Mesothelial cell of epicardium (in vitro differentiated cells): ENCODE measurements at regions not wholly inside any gene's neighbourhood (a gene's known extent, or its start where the extent isn't known, plus 50 kb on each side); places are given as distances from the start of the nearest gene placed in this dataset.

Experiments used
- DNase-seq, 2 experiments: peaks; one replicate each; pipeline ENCODE4 v3.0.0; 2021; ENCODE audit warnings: low spot score in 2 of 2; ENCODE audit not compliant: unreplicated experiment in 2 of 2
- H3K27ac Mint-ChIP-seq: 2 replicates; pipeline ENCODE4 v1.8.0; 2021; ENCODE audit warnings: mixed read lengths
- H3K27me3 Mint-ChIP-seq: 2 replicates; pipeline ENCODE4 v1.8.0; 2021; ENCODE audit warnings: low read depth, mixed read lengths
- H3K36me3 Mint-ChIP-seq: 2 replicates; pipeline ENCODE4 v1.8.0; 2021; ENCODE audit warnings: mixed read lengths
- H3K4me1 Mint-ChIP-seq: 2 replicates; pipeline ENCODE4 v1.8.0; 2021; ENCODE audit warnings: mixed read lengths
- H3K4me3 Mint-ChIP-seq: 2 replicates; pipeline ENCODE4 v1.8.0; 2021; ENCODE audit warnings: mild to moderate bottlenecking, moderate library complexity, mixed read lengths
- H3K9me3 Mint-ChIP-seq: 2 replicates; pipeline ENCODE4 v1.8.0; 2021; ENCODE audit warnings: mixed read lengths
- TF ChIP-seq, protein P1 (sequence below): fragments of 200-600 bp; sonication (generic); IDR thresholded peaks from one replicate; pipeline ENCODE4 v1.5.0; 2021; ENCODE audit warnings: antibody characterized with exemption; ENCODE audit not compliant: unreplicated experiment

DNA sequence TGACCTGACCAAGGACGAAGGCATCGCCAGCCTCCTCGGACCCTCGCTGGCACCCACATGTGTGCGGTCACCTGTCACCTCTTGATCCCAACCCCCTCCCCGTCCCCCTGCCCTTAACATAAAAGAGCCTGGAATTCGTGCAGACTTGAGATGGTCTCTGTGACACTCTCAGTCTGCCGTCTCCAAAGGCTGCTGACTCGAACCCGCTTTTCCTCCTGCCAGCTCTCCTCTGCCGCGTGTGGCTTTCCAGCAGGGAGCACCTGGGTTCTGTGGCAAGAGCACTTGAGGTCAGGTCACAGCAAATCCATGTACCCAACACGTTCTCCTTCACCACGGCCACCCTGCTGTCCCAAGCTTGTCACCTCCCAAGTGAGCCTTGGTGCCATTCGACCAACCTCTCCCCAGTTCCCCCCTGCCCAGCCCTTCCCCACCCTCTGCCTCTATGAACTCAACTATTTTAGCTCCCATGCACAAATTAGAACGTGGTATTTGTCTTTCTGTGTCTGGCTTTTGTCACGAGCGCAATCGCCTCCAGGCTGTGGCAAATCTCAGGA, 207.6 kb downstream of the BRD1 start:
- Mint-ChIP-seq H3K27me3 (peaks cover 41% of the 10 kb centered on the region), H3K4me1 (peaks cover 10% of the 10 kb centered on the region), H3K9me3 (no peaks in the 10 kb centered on the region), H3K27ac (no peak overlapping the region), H3K36me3 (no peaks in the 10 kb centered on the region), H3K4me3 (no peak overlapping the region)
- DNase-seq = no peak
- TF ChIP-seq, protein P1, sequence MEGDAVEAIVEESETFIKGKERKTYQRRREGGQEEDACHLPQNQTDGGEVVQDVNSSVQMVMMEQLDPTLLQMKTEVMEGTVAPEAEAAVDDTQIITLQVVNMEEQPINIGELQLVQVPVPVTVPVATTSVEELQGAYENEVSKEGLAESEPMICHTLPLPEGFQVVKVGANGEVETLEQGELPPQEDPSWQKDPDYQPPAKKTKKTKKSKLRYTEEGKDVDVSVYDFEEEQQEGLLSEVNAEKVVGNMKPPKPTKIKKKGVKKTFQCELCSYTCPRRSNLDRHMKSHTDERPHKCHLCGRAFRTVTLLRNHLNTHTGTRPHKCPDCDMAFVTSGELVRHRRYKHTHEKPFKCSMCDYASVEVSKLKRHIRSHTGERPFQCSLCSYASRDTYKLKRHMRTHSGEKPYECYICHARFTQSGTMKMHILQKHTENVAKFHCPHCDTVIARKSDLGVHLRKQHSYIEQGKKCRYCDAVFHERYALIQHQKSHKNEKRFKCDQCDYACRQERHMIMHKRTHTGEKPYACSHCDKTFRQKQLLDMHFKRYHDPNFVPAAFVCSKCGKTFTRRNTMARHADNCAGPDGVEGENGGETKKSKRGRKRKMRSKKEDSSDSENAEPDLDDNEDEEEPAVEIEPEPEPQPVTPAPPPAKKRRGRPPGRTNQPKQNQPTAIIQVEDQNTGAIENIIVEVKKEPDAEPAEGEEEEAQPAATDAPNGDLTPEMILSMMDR = no peak

DNA sequence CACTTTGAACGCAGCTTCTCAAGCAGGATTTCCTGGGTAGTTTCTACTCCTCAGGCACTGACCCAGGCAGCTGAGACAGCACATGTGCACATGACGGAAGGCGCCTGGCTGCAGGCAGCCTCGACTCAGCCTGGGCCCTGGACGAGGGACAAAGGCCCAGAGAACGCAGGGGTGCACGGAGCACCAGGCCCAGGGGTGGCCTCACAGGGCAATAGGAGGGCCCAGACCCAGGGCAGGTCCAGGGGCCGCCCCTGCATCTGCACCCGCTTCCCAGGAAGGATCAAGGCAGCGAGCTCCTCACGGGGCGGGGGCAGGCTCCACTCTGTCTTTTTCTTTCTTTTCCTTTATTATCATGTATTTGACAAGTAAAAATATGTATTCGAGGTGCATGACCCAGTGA, 208.4 kb downstream of the BRD1 start:
- Mint-ChIP-seq H3K9me3 (no peaks in the 10 kb centered on the region), H3K27me3 (peaks cover 39% of the 10 kb centered on the region), H3K4me3 (no peak overlapping the region), H3K4me1 (peaks cover 10% of the 10 kb centered on the region), H3K36me3 (no peaks in the 10 kb centered on the region), H3K27ac (no peak overlapping the region)
- TF ChIP-seq, protein P1 = no peak
- no peak for DNase-seq

DNA sequence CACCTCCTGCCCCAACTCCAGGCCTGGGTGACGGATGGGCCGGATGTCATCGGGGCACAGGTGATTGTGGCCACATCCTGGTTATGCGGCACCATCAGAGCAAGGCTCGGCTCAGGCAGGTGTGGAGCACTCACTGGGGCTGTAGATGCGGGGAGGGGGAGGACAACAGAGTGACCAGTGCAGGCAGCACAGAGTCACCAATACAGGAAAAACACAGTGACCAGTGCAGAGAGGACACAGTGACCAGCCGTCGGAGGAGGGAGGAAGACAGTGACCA, 209.1 kb downstream of the BRD1 start:
- Mint-ChIP-seq H3K4me3 (no peak overlapping the region), H3K27ac (no peak overlapping the region), H3K9me3 (no peaks in the 10 kb centered on the region), H3K27me3 (peaks cover 42% of the 10 kb centered on the region), H3K4me1 (peaks cover 10% of the 10 kb centered on the region), H3K36me3 (no peaks in the 10 kb centered on the region)
- TF ChIP-seq, protein P1 = no peak
- no peak for DNase-seq

DNA sequence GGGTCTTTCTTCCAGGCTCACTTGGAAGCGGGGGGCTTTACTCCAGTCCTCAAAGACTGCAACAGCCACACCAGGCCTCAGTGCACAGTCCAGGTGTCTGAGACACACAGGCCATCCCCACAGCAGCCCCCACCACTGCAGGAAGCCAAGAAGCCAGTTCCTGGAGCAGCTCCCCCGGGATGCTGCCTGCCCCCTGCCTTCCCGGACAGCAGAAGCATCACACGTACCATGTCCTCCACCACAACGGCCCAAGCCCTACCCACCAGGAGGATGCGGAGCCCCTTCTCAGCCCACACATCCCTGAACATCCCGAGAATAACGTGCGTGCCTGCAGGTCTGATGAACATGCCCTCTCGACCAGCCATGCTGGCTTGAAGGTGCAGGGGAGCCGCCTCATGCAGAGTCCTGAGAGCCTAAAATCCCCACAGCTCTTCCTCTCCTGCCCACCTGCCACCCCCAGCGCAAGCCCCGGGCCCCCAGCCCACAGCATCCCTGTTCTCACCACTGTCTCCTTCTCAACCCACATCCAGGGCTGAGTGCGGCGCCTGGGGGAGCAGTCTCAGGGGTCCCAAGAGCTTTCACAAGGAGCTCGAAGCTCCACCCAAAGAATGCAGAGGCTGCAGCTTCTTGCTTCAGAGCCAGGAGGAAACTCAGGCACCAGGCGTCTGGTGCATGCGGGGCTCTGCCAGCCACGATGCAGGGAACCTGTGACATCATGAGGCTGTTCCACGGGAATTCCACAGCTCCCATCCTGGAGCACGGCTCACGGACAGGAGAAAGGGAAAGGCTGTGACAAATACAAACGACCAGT, 209.6 kb downstream of the BRD1 start:
- Mint-ChIP-seq H3K27ac (no peak overlapping the region), H3K9me3 (peaks cover 5% of the 10 kb centered on the region), H3K36me3 (no peaks in the 10 kb centered on the region), H3K4me1 (peaks cover 10% of the 10 kb centered on the region), H3K27me3 (peaks cover 46% of the 10 kb centered on the region), H3K4me3 (no peak overlapping the region)
- DNase-seq = no peak
- TF ChIP-seq, protein P1 = no peak

DNA sequence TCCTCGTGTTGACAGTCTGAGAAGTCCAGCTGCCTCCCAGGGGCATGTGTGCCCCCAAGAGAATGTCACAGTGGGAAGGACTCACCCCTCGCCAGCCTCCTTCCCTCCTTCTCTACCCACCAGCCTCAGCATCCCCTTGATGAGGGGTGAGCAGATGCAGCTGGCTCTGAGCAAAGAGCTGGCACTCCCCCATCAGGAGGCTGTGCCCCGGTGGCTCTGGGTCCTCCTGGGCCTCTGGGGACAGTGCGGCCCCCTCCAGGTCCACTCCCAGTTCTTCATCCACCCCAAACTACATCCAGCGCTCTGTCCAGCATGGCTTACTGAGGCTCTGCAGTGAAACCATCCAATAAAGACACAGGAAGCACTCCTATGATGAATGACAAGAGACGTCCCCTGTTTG, 210.4 kb downstream of the BRD1 start:
- H3K36me3 Mint-ChIP-seq = no peaks in the 10 kb centered on the region
- H3K27ac Mint-ChIP-seq = no peak overlapping the region
- peaks cover 47% of the 10 kb centered on the region for H3K27me3 Mint-ChIP-seq
- H3K9me3 Mint-ChIP-seq = peaks cover 14% of the 10 kb centered on the region
- no peak for DNase-seq
- TF ChIP-seq, protein P1 = no peak
- H3K4me1 Mint-ChIP-seq = peaks cover 8% of the 10 kb centered on the region
- H3K4me3 Mint-ChIP-seq = no peak overlapping the region
